Neural progenitor cell (in vitro differentiated cells): ENCODE measurements at regions not wholly inside any gene's neighbourhood (a gene's known extent, or its start where the extent isn't known, plus 50 kb on each side); places are given as distances from the start of the nearest gene placed in this dataset.
"Not testable (repeated sequence)": the region's sequence is repeated elsewhere in the genome, so short reads cannot be mapped to it uniquely, and the experiment has no call there.

ENCODE experiments used
- DNase-seq: peaks from one replicate; pipeline ENCODE4 v3.0.0-alpha.2; 2016; ENCODE audit warnings: low spot score
- H2AFZ ChIP-seq: fragments of 200-600 bp; sonication (generic); replicated peaks from 2 replicates; pipeline ENCODE4 v1.6.1; 2016; ENCODE audit warnings: antibody characterized with exemption
- H3F3A ChIP-seq: fragments of 200-600 bp; sonication (generic); 2 replicates; pipeline ENCODE4 v1.6.1; 2016; ENCODE audit warnings: antibody characterized with exemption, low read depth
- H3K27ac ChIP-seq: fragments of 200-600 bp; sonication (generic); 2 replicates; pipeline ENCODE4 v1.5.1; 2016; ENCODE audit warnings: mild to moderate bottlenecking
- H3K27me3 ChIP-seq: fragments of 200-600 bp; sonication (generic); 2 replicates; pipeline ENCODE4 v1.6.1; 2016; ENCODE audit warnings: mild to moderate bottlenecking, moderate library complexity
- H3K36me3 ChIP-seq: fragments of 200-600 bp; sonication (generic); 2 replicates; pipeline ENCODE4 v1.5.1; 2016
- H3K4me1 ChIP-seq: fragments of 200-600 bp; sonication (generic); 2 replicates; pipeline ENCODE4 v1.6.1; 2016; ENCODE audit warnings: mixed run types
- H3K4me2 ChIP-seq: fragments of 200-600 bp; sonication (generic); 2 replicates; pipeline ENCODE4 v1.6.1; 2016
- H3K4me3 ChIP-seq: fragments of 200-600 bp; sonication (generic); 2 replicates; pipeline ENCODE4 v1.5.1; 2016
- H3K79me2 ChIP-seq: fragments of 200-600 bp; sonication (generic); 2 replicates; pipeline ENCODE4 v1.6.1; 2016; ENCODE audit warnings: low read depth
- H3K9ac ChIP-seq: fragments of 200-600 bp; sonication (generic); 2 replicates; pipeline ENCODE4 v1.6.1; 2016
- H3K9me3 ChIP-seq: fragments of 200-600 bp; sonication (generic); 2 replicates; pipeline ENCODE4 v1.5.1; 2016; ENCODE audit warnings: low read depth
- H4K20me1 ChIP-seq: fragments of 200-600 bp; sonication (generic); 2 replicates; pipeline ENCODE4 v1.6.1; 2016; ENCODE audit warnings: low read depth
- H3K27ac Mint-ChIP-seq: 3 replicates; pipeline ENCODE4 v1.8.0; 2021; ENCODE audit warnings: mixed read lengths
- H3K27me3 Mint-ChIP-seq: 2 replicates; pipeline ENCODE4 v1.8.0; 2022; ENCODE audit warnings: low read depth, mild to moderate bottlenecking, inconsistent platforms, moderate library complexity, mixed read lengths; ENCODE audit not compliant: insufficient read depth
- H3K36me3 Mint-ChIP-seq: 3 replicates; pipeline ENCODE4 v1.8.0; 2021; ENCODE audit warnings: mixed read lengths
- H3K4me1 Mint-ChIP-seq: 3 replicates; pipeline ENCODE4 v1.8.0; 2021; ENCODE audit warnings: mixed read lengths
- H3K4me3 Mint-ChIP-seq: 3 replicates; pipeline ENCODE4 v1.8.0; 2021; ENCODE audit warnings: mild to moderate bottlenecking, moderate library complexity, mixed read lengths
- H3K9me3 Mint-ChIP-seq: 3 replicates; pipeline ENCODE4 v1.8.0; 2020; ENCODE audit warnings: mixed read lengths
- EZH2 ChIP-seq: fragments of 200-600 bp; sonication (generic); IDR thresholded peaks from 2 replicates; pipeline ENCODE4 v1.6.1; 2017; ENCODE audit warnings: antibody characterized with exemption, mild to moderate bottlenecking, moderate library complexity
- EZH2phosphoT487 ChIP-seq: fragments of 200-600 bp; sonication (generic); IDR thresholded peaks from 2 replicates; pipeline ENCODE4 v1.6.1; 2017; ENCODE audit warnings: antibody characterized with exemption
- TF ChIP-seq, protein P1 (sequence below): fragments of 200-600 bp; sonication (generic); IDR thresholded peaks from 2 replicates; pipeline ENCODE4 v1.5.1; 2017; ENCODE audit warnings: antibody characterized with exemption, mild to moderate bottlenecking

GRCh38 chr2:67581751-67582150, 184.6 kb downstream of the ETAA1 start:
- Histone ChIP-seq H3K36me3 (no peaks in the 10 kb centered on the region), H2AFZ (no peak overlapping the region), H4K20me1 (no peaks in the 10 kb centered on the region), H3F3A (no peaks in the 10 kb centered on the region), H3K9ac (no peak overlapping the region), H3K4me1 (no peaks in the 10 kb centered on the region), H3K27ac (no peak overlapping the region), H3K4me2 (no peak overlapping the region), H3K9me3 (peaks cover 4% of the 10 kb centered on the region), H3K4me3 (no peak overlapping the region), H3K79me2 (no peaks in the 10 kb centered on the region), H3K27me3 (no peaks in the 10 kb centered on the region)
- Mint-ChIP-seq H3K9me3 (peaks cover 34% of the 10 kb centered on the region), H3K27ac (no peak overlapping the region), H3K4me3 (no peak overlapping the region), H3K27me3 (no peaks in the 10 kb centered on the region), H3K36me3 (peaks cover 2% of the 10 kb centered on the region), H3K4me1 (no peaks in the 10 kb centered on the region)
- TF ChIP-seq EZH2: no peak
- TF ChIP-seq, protein P1, sequence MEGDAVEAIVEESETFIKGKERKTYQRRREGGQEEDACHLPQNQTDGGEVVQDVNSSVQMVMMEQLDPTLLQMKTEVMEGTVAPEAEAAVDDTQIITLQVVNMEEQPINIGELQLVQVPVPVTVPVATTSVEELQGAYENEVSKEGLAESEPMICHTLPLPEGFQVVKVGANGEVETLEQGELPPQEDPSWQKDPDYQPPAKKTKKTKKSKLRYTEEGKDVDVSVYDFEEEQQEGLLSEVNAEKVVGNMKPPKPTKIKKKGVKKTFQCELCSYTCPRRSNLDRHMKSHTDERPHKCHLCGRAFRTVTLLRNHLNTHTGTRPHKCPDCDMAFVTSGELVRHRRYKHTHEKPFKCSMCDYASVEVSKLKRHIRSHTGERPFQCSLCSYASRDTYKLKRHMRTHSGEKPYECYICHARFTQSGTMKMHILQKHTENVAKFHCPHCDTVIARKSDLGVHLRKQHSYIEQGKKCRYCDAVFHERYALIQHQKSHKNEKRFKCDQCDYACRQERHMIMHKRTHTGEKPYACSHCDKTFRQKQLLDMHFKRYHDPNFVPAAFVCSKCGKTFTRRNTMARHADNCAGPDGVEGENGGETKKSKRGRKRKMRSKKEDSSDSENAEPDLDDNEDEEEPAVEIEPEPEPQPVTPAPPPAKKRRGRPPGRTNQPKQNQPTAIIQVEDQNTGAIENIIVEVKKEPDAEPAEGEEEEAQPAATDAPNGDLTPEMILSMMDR: peak; percentile 44
- TF ChIP-seq EZH2phosphoT487: no peak
- peak; percentile 12 for DNase-seq

DNA sequence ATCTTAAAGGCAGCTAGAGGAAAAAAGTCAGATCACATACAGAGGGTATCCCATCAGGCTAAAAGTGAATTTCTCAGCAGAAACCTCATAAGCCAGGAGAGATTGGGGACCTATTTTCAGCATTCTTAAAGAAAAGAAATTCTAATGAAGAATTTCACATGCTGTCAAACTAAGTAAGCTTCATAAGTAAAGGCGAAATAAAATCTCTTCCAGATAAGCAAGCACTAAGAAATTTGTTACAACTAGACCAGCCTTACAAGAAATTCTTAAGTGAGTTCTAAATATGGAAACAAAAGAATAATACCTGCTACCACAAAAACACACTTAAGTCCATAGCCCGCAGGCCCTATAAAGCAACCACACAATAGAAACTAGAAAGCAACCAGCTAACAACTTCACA, 186.1 kb downstream of the ETAA1 start:
- H3K9me3 Mint-ChIP-seq: peaks cover 34% of the 10 kb centered on the region

GRCh38 chr2:67585400-67585799, 188.3 kb downstream of the ETAA1 start:
- peaks cover 4% of the 10 kb centered on the region for H3K9me3 ChIP-seq
- TF ChIP-seq EZH2: no peak
- no peak for TF ChIP-seq EZH2phosphoT487
- TF ChIP-seq, protein P1: no peak
- H3F3A ChIP-seq: no peaks in the 10 kb centered on the region
- no peaks in the 10 kb centered on the region for H3K79me2 ChIP-seq
- Mint-ChIP-seq H3K27ac (no peak overlapping the region), H3K4me3 (no peak overlapping the region), H3K4me1 (no peaks in the 10 kb centered on the region), H3K36me3 (peaks cover 2% of the 10 kb centered on the region), H3K27me3 (peaks cover 2% of the 10 kb centered on the region), H3K9me3 (peaks cover 38% of the 10 kb centered on the region)
- no peak overlapping the region for H3K27ac ChIP-seq
- H3K4me3 ChIP-seq: no peak overlapping the region
- H3K4me2 ChIP-seq: no peak overlapping the region
- no peaks in the 10 kb centered on the region for H3K4me1 ChIP-seq
- no peak for DNase-seq
- H4K20me1 ChIP-seq: no peaks in the 10 kb centered on the region
- H3K9ac ChIP-seq: no peak overlapping the region
- no peaks in the 10 kb centered on the region for H3K27me3 ChIP-seq
- H2AFZ ChIP-seq: no peak overlapping the region
- no peaks in the 10 kb centered on the region for H3K36me3 ChIP-seq

More for the DNA sequence above, 186.1 kb downstream of the ETAA1 start:
- Mint-ChIP-seq H3K27ac (no peak overlapping the region), H3K4me1 (no peaks in the 10 kb centered on the region), H3K27me3 (peaks cover 2% of the 10 kb centered on the region), H3K36me3 (peaks cover 2% of the 10 kb centered on the region), H3K4me3 (no peak overlapping the region)
- H3K4me2 ChIP-seq: no peak overlapping the region
- H3K36me3 ChIP-seq: no peaks in the 10 kb centered on the region
- no peaks in the 10 kb centered on the region for H3F3A ChIP-seq
- H2AFZ ChIP-seq: no peak overlapping the region
- no peaks in the 10 kb centered on the region for H4K20me1 ChIP-seq
- no peaks in the 10 kb centered on the region for H3K4me1 ChIP-seq
- H3K4me3 ChIP-seq: no peak overlapping the region
- no peak for TF ChIP-seq EZH2
- TF ChIP-seq EZH2phosphoT487: no peak
- H3K27me3 ChIP-seq: no peaks in the 10 kb centered on the region
- no peak overlapping the region for H3K27ac ChIP-seq
- no peak overlapping the region for H3K9ac ChIP-seq
- no peak for DNase-seq
- peaks cover 4% of the 10 kb centered on the region for H3K9me3 ChIP-seq
- H3K79me2 ChIP-seq: no peaks in the 10 kb centered on the region

- H3K27me3 ChIP-seq, H3K36me3 ChIP-seq: not testable (repeated sequence)
These were observed 192.0 kb downstream of the ETAA1 start for GRCh38 chr2:67589121-67589520.

DNA sequence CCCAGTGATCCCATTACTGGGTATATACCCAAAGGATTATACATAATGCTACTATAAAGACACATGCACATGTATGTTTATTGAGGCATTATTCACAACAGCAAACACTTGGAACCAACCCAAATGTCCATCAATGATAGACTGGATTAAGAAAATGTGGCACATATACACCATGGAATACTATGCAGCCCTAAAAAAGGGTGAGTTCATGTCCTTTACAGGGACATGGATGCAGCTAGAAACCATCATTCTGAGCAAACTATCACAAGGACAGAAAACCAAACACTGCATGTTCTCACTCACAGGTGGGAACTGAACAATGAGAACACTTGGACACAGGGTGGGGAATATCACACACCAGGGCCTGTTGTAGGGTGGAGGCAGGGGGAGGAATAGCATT, 197.4 kb downstream of the ETAA1 start:
- not testable (repeated sequence) for H3K27ac Mint-ChIP-seq, H3K4me3 Mint-ChIP-seq, H3K79me2 ChIP-seq, H3K27me3 ChIP-seq, H3K9me3 Mint-ChIP-seq, H3K9me3 ChIP-seq, H2AFZ ChIP-seq, H3K9ac ChIP-seq, H4K20me1 ChIP-seq, DNase-seq, H3K4me2 ChIP-seq, H3K4me3 ChIP-seq, H3F3A ChIP-seq, H3K36me3 ChIP-seq, H3K4me1 ChIP-seq, H3K27ac ChIP-seq, H3K4me1 Mint-ChIP-seq, H3K36me3 Mint-ChIP-seq, H3K27me3 Mint-ChIP-seq

More at GRCh38 chr2:67589121-67589520, 192.0 kb downstream of the ETAA1 start:
- not testable (repeated sequence) for H3K36me3 Mint-ChIP-seq, H3K27ac ChIP-seq, DNase-seq, H3K4me3 Mint-ChIP-seq, H3F3A ChIP-seq, H3K27me3 Mint-ChIP-seq, H3K4me3 ChIP-seq, H3K4me1 ChIP-seq, H4K20me1 ChIP-seq, H3K4me1 Mint-ChIP-seq, H3K79me2 ChIP-seq, H3K9me3 ChIP-seq, H3K9ac ChIP-seq, H3K4me2 ChIP-seq, H3K27ac Mint-ChIP-seq
- peaks cover 28% of the 10 kb centered on the region for H3K9me3 Mint-ChIP-seq
- H2AFZ ChIP-seq: peak overlapping the region; percentile 76
